GM10248 (cell line): ENCODE measurements at regions not wholly inside any gene's neighbourhood (a gene's known extent, or its start where the extent isn't known, plus 50 kb on each side); places are given as distances from the start of the nearest gene placed in this dataset.
A peak's percentile ranks its signal among the peaks of the same experiment; 100 is the strongest.

ENCODE experiments used
- CTCF ChIA-PET: fragments of 300-600 bp; sonication (Branson Sonifier 250); formaldehyde crosslinking; extraction: SDS; loops from one replicate; lab custom pipeline; 2021; ENCODE audit warnings: antibody characterized with exemption; lab: Yijun Ruan, JAX
- POLR2A ChIA-PET: fragments of 350-650 bp; sonication (Branson Sonifier 250); formaldehyde crosslinking; extraction: SDS; loops from one replicate; lab custom pipeline; 2020; ENCODE audit warnings: antibody characterized with exemption; lab: Yijun Ruan, JAX
- DNase-seq: peaks from one replicate; pipeline ENCODE4 v3.0.0; 2012; ENCODE audit errors: extremely low spot score
- TF ChIP-seq, protein P1 (sequence below): IDR thresholded peaks from 2 replicates; pipeline ENCODE4 v1.5.1; 2012; ENCODE audit warnings: mild to moderate bottlenecking, low read depth; ENCODE audit errors: extremely low read depth, missing control alignments, control extremely low read depth

DNA sequence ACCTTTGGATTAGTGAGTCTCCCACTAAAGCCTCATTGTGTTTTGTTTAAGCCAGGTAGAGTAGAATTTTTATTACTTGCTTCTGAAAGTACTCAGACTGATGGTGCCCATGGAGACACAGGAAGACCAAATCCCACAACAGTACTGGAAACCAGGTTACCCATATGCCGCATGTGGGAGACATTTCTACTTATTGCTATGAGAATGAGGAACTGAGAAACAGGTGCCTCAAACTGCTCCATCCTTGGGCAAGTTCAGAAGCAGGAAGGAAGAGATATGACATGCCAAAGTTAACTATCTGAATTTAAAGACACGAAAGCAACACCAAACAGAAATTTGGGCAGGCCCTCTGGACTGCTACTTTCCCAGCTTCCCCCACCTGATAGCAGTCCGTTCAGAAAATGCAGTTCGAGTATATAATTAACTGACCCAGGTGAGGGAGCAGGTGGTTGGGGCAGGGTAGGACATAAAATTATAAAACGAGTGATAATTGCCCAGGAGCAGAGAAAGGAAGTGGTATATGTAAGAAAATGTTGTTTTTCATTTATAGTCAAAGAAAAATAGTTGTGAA is 382.3 kb upstream of the MTPN start:
- POLR2A ChIA-PET: no interaction called here
- TF ChIP-seq, protein P1, sequence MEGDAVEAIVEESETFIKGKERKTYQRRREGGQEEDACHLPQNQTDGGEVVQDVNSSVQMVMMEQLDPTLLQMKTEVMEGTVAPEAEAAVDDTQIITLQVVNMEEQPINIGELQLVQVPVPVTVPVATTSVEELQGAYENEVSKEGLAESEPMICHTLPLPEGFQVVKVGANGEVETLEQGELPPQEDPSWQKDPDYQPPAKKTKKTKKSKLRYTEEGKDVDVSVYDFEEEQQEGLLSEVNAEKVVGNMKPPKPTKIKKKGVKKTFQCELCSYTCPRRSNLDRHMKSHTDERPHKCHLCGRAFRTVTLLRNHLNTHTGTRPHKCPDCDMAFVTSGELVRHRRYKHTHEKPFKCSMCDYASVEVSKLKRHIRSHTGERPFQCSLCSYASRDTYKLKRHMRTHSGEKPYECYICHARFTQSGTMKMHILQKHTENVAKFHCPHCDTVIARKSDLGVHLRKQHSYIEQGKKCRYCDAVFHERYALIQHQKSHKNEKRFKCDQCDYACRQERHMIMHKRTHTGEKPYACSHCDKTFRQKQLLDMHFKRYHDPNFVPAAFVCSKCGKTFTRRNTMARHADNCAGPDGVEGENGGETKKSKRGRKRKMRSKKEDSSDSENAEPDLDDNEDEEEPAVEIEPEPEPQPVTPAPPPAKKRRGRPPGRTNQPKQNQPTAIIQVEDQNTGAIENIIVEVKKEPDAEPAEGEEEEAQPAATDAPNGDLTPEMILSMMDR: no peak
- CTCF ChIA-PET: no interaction called here
- DNase-seq: peak; percentile 12

DNA sequence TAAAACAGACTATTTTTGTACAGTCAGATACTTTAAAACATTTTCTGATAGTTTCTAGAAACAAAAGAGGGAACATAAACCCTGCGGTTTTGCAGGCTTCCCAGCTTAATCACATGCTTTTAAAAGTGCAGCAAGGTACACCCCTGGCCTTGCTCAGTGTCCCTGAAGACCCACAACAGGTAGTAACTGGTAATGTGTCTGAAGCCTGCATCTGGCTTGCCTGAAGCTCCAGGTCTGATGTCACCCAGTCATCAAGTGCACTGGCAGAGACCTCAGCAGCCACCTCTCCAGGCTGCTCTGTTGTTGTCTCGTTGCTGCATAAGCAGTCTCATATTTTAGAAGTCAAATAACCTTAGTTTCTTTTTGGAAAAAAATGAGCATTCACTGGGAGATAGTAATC is 376.1 kb upstream of the MTPN start:
- no peak for DNase-seq
- TF ChIP-seq, protein P1: no peak
- POLR2A ChIA-PET: no interaction called here
- CTCF ChIA-PET: no interaction called here

DNA sequence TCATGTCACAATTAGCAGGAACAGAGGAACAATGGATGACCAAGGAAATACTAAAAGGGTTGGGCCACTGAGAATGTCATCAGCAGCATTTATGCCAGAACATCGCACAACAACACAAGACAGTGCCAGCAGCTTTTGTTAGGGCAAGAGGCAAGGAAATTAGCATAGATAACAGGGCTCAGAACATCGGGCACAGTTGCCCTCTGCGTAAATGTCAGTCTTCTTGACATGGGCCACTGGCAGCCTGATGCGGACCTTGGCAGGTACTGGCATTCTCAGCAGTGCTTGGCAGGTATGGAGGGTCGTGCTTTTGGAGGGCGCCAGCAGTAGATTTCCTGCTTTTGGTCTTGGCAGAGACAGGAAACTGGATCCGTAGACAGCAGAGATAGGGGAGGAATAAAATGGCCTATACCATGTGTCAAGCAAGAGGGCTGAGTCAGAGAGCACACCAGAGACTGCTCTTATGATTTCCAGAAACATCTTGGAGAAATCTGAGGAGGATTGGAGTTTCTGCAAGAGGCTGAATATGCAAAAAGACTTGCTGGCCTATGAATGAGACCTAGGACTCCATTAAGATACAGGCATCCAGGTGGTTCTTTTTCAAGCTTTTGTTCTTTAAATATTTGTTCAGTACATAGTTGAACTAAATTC is 371.5 kb upstream of the MTPN start:
- ChIA-PET POLR2A (no interaction called here), CTCF (interaction anchor here (1.2 to 3.2 kb wide), 4 partner anchors 11 to 24 kb away, joined by 3 to 14 read pairs (median 6); no protein-coding TSS in a partner anchor)
- no peak for DNase-seq
- TF ChIP-seq, protein P1: no peak

DNA sequence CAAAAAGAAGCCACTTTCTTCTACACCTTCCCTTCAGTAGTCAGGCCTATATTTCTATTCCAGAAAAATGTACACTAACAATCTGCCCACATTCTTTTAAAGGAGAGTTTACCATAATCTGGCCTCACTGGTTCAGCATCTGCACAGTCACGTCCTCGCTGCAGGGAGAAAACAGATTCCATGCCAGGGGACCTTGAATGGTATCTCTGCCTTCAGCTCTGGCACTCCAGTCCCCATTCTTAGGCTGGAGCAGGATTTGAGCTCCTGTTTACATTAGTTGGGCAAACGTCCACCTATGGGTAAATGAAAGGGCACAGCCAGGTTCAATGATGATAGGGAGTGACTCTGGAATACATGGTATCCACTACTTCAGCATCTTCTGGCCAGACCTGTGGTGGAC is 371.0 kb upstream of the MTPN start:
- TF ChIP-seq, protein P1: no peak
- CTCF ChIA-PET: interaction anchor here (1.2 to 3.2 kb wide), 2 partner anchors 10 to 20 kb away, joined by 3 to 14 read pairs; no protein-coding TSS in a partner anchor
- POLR2A ChIA-PET: no interaction called here
- DNase-seq: no peak

DNA sequence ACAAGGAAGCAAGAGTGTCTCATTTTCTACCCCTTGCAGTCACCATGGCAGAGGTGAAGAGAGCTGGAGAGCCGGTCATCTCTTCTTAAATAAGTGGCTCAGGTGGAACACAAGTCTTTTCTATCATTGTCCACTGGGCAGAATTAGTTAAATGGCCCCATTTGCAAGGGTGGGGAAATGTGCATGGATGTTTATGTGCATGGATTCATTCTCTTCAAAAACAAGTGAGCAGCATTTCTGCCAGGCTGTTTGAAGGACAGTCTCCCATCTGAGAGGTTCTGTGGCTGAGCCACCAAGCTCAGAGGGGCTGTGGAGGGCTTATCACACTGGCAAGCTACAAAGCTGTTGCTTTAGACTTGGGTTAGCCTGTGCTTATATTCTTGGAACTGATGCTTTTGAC is 370.3 kb upstream of the MTPN start:
- CTCF ChIA-PET: interaction anchor here (1.2 kb wide), 1 partner anchor 19 kb away, joined by 3 read pairs; no protein-coding TSS in a partner anchor
- POLR2A ChIA-PET: no interaction called here
- DNase-seq: no peak
- TF ChIP-seq, protein P1: no peak

DNA sequence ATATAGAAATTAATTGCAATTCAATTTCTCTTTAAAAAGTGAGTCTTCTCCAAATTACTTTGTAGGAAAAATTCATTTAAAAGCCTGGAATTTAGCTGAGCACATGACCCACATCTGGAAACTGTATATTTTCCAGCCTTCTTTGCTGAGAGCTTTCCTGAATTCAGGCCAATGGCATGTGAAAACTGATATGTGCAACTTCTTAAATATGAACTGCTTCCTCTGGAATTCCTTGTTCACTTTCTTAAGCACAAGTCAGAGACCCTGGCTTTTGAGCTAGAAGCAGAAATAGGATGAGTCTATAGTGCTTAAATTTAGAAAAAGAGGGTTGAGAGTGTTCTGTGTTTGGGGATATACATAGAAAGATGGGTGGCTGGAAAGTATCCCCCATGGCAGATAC is 365.1 kb upstream of the MTPN start:
- CTCF ChIA-PET: interaction anchor here (1.4 kb wide), 1 partner anchor 14 kb away, joined by 4 read pairs; no protein-coding TSS in a partner anchor
- TF ChIP-seq, protein P1: no peak
- POLR2A ChIA-PET: no interaction called here
- no peak for DNase-seq
